ENCODE measurements at regions not wholly inside any gene's neighbourhood (a gene's known extent, or its start where the extent isn't known, plus 50 kb on each side); places are given as distances from the start of the nearest gene placed in this dataset.

GRCh38 chr2:125837128-125837527 is 818.8 kb upstream of the GYPC start:
- Mint-ChIP-seq H3K4me1 (ENCODE audit: low read depth) (no peaks in the 10 kb centered on the region), H3K27me3 (no peaks in the 10 kb centered on the region), H3K4me3 (no peak overlapping the region), H3K9me3 (no peaks in the 10 kb centered on the region), H3K27ac (no peak overlapping the region), H3K36me3 (ENCODE audit: low read depth) (no peaks in the 10 kb centered on the region)
- DNase-seq, result no peak

- no peak overlapping the region for H3K4me3 Mint-ChIP-seq
- H3K27me3 Mint-ChIP-seq, result no peaks in the 10 kb centered on the region
- H3K36me3 Mint-ChIP-seq (ENCODE audit: low read depth), result no peaks in the 10 kb centered on the region
- DNase-seq, result no peak
- no peak overlapping the region for H3K27ac Mint-ChIP-seq
- no peaks in the 10 kb centered on the region for H3K4me1 Mint-ChIP-seq (ENCODE audit: low read depth)
- no peaks in the 10 kb centered on the region for H3K9me3 Mint-ChIP-seq
These were observed 818.3 kb upstream of the GYPC start for GRCh38 chr2:125837611-125838010.

GRCh38 chr2:125839945-125840344 is 816.0 kb upstream of the GYPC start:
- H3K27me3 Mint-ChIP-seq, result no peaks in the 10 kb centered on the region

GRCh38 chr2:125842041-125842440 is 813.9 kb upstream of the GYPC start:
- Mint-ChIP-seq H3K27me3 (no peaks in the 10 kb centered on the region), H3K36me3 (ENCODE audit: low read depth) (no peaks in the 10 kb centered on the region), H3K4me3 (no peak overlapping the region), H3K9me3 (no peaks in the 10 kb centered on the region), H3K27ac (no peak overlapping the region), H3K4me1 (ENCODE audit: low read depth) (no peaks in the 10 kb centered on the region)
- DNase-seq, result no peak

More at GRCh38 chr2:125839945-125840344, 816.0 kb upstream of the GYPC start:
- Mint-ChIP-seq H3K4me3 (no peak overlapping the region), H3K4me1 (ENCODE audit: low read depth) (no peaks in the 10 kb centered on the region), H3K36me3 (ENCODE audit: low read depth) (no peaks in the 10 kb centered on the region), H3K9me3 (no peaks in the 10 kb centered on the region), H3K27ac (no peak overlapping the region)
- no peak for DNase-seq

GRCh38 chr2:125850541-125850940 is 805.4 kb upstream of the GYPC start:
- H3K27me3 Mint-ChIP-seq, result no peaks in the 10 kb centered on the region
- H3K36me3 Mint-ChIP-seq (ENCODE audit: low read depth), result no peaks in the 10 kb centered on the region
- H3K27ac Mint-ChIP-seq, result no peak overlapping the region

GRCh38 chr2:125852364-125852763 is 803.6 kb upstream of the GYPC start:
- no peaks in the 10 kb centered on the region for H3K27me3 Mint-ChIP-seq
- no peaks in the 10 kb centered on the region for H3K9me3 Mint-ChIP-seq
- no peak overlapping the region for H3K27ac Mint-ChIP-seq
- DNase-seq, result no peak
- no peak overlapping the region for H3K4me3 Mint-ChIP-seq
- H3K4me1 Mint-ChIP-seq (ENCODE audit: low read depth), result no peaks in the 10 kb centered on the region
- H3K36me3 Mint-ChIP-seq (ENCODE audit: low read depth), result no peaks in the 10 kb centered on the region

More at GRCh38 chr2:125850541-125850940, 805.4 kb upstream of the GYPC start:
- Mint-ChIP-seq H3K4me1 (ENCODE audit: low read depth) (no peaks in the 10 kb centered on the region), H3K4me3 (no peak overlapping the region), H3K9me3 (no peaks in the 10 kb centered on the region)
- DNase-seq, result no peak

GRCh38 chr2:125853626-125854025 is 802.3 kb upstream of the GYPC start:
- Mint-ChIP-seq H3K4me3 (no peak overlapping the region), H3K36me3 (ENCODE audit: low read depth) (no peaks in the 10 kb centered on the region), H3K4me1 (ENCODE audit: low read depth) (no peaks in the 10 kb centered on the region), H3K27me3 (no peaks in the 10 kb centered on the region), H3K9me3 (no peaks in the 10 kb centered on the region), H3K27ac (no peak overlapping the region)
- no peak for DNase-seq

- Mint-ChIP-seq H3K4me1 (ENCODE audit: low read depth) (no peaks in the 10 kb centered on the region), H3K36me3 (ENCODE audit: low read depth) (no peaks in the 10 kb centered on the region), H3K27ac (no peak overlapping the region), H3K4me3 (no peak overlapping the region), H3K9me3 (no peaks in the 10 kb centered on the region), H3K27me3 (no peaks in the 10 kb centered on the region)
- no peak for DNase-seq
These were observed 800.8 kb upstream of the GYPC start for GRCh38 chr2:125855204-125855603.

GRCh38 chr2:125857971-125858794 is 797.8 kb upstream of the GYPC start:
- H3K27me3 Mint-ChIP-seq, result no peaks in the 10 kb centered on the region
- H3K27ac Mint-ChIP-seq, result no peak overlapping the region
- H3K9me3 Mint-ChIP-seq, result no peaks in the 10 kb centered on the region
- no peak for DNase-seq
- no peak overlapping the region for H3K4me3 Mint-ChIP-seq
- no peaks in the 10 kb centered on the region for H3K4me1 Mint-ChIP-seq (ENCODE audit: low read depth)
- no peaks in the 10 kb centered on the region for H3K36me3 Mint-ChIP-seq (ENCODE audit: low read depth)

- no peaks in the 10 kb centered on the region for H3K4me1 Mint-ChIP-seq (ENCODE audit: low read depth)
- no peak overlapping the region for H3K4me3 Mint-ChIP-seq
- no peaks in the 10 kb centered on the region for H3K27me3 Mint-ChIP-seq
- no peak overlapping the region for H3K27ac Mint-ChIP-seq
- no peaks in the 10 kb centered on the region for H3K9me3 Mint-ChIP-seq
- no peaks in the 10 kb centered on the region for H3K36me3 Mint-ChIP-seq (ENCODE audit: low read depth)
- DNase-seq, result no peak
These were observed 794.5 kb upstream of the GYPC start for GRCh38 chr2:125861461-125861860.

GRCh38 chr2:125867908-125868307 is 788.0 kb upstream of the GYPC start:
- peaks cover 4% of the 10 kb centered on the region for H3K9me3 Mint-ChIP-seq

GRCh38 chr2:125870264-125870663 is 785.7 kb upstream of the GYPC start:
- Mint-ChIP-seq H3K27me3 (no peaks in the 10 kb centered on the region), H3K4me3 (no peak overlapping the region), H3K36me3 (ENCODE audit: low read depth) (no peaks in the 10 kb centered on the region), H3K27ac (no peak overlapping the region), H3K4me1 (ENCODE audit: low read depth) (no peaks in the 10 kb centered on the region), H3K9me3 (peaks cover 4% of the 10 kb centered on the region)
- DNase-seq, result no peak

More at GRCh38 chr2:125867908-125868307, 788.0 kb upstream of the GYPC start:
- Mint-ChIP-seq H3K27me3 (no peaks in the 10 kb centered on the region), H3K36me3 (ENCODE audit: low read depth) (no peaks in the 10 kb centered on the region), H3K27ac (no peak overlapping the region), H3K4me1 (ENCODE audit: low read depth) (no peaks in the 10 kb centered on the region), H3K4me3 (no peak overlapping the region)
- DNase-seq, result no peak

- Mint-ChIP-seq H3K4me1 (ENCODE audit: low read depth) (no peaks in the 10 kb centered on the region), H3K4me3 (no peak overlapping the region), H3K27ac (no peak overlapping the region), H3K9me3 (peaks cover 4% of the 10 kb centered on the region), H3K27me3 (no peaks in the 10 kb centered on the region), H3K36me3 (ENCODE audit: low read depth) (no peaks in the 10 kb centered on the region)
- no peak for DNase-seq
These were observed 785.2 kb upstream of the GYPC start for GRCh38 chr2:125870746-125871145.

GRCh38 chr2:125874564-125874963 is 781.4 kb upstream of the GYPC start:
- Mint-ChIP-seq H3K4me1 (ENCODE audit: low read depth) (no peaks in the 10 kb centered on the region), H3K9me3 (peaks cover 4% of the 10 kb centered on the region), H3K36me3 (ENCODE audit: low read depth) (no peaks in the 10 kb centered on the region), H3K4me3 (no peak overlapping the region), H3K27ac (no peak overlapping the region), H3K27me3 (no peaks in the 10 kb centered on the region)
- DNase-seq, result no peak

- H3K4me1 Mint-ChIP-seq (ENCODE audit: low read depth), result no peaks in the 10 kb centered on the region
- H3K4me3 Mint-ChIP-seq, result no peak overlapping the region
- H3K27me3 Mint-ChIP-seq, result no peaks in the 10 kb centered on the region
- H3K9me3 Mint-ChIP-seq, result peaks cover 6% of the 10 kb centered on the region
- DNase-seq, result no peak
- H3K27ac Mint-ChIP-seq, result no peak overlapping the region
- no peaks in the 10 kb centered on the region for H3K36me3 Mint-ChIP-seq (ENCODE audit: low read depth)
These were observed 770.6 kb upstream of the GYPC start for GRCh38 chr2:125885340-125885739.
